ENCODE measurements at regions not wholly inside any gene's neighbourhood (a gene's known extent, or its start where the extent isn't known, plus 50 kb on each side); places are given as distances from the start of the nearest gene placed in this dataset.

DNA sequence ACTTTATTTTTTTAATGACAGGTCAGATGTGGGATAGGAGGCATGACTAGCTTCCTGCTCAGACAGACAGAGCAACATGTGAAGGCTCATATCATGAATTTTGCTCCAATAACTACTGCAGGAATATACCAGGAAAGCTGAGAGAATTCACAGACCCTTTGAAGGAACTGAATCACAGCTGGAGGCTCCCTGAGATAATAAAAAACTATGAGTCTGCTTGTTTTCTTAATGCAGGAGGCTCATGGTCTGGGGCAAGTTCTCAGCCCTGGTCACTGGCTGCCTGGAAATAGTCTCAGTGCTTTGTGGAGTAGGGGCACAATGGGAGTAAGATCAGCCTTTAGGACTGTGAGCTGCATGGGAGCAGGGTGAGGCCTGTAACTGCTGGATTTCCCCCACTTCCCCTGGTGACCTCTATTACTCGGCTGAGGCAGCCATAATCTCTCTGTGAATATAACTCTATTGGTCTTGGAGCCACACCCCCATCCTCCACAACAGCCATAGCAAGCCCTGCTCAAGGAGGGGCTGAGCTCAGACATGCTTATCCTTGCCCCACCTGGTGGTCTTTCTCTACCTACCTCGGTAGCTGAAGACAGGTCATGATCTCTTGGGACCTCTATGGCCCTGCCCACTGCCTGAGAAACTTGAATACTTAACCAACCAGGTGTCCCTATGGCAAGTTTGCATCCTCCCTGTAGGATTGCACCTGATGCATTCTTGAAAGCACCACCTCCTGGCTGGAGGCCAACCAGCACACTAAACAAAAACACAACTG, 281.6 kb upstream of the TMCO5A start:
- H3K27me3 ChIP-seq, result no peaks in the 10 kb centered on the region
- TF ChIP-seq, protein P1, sequence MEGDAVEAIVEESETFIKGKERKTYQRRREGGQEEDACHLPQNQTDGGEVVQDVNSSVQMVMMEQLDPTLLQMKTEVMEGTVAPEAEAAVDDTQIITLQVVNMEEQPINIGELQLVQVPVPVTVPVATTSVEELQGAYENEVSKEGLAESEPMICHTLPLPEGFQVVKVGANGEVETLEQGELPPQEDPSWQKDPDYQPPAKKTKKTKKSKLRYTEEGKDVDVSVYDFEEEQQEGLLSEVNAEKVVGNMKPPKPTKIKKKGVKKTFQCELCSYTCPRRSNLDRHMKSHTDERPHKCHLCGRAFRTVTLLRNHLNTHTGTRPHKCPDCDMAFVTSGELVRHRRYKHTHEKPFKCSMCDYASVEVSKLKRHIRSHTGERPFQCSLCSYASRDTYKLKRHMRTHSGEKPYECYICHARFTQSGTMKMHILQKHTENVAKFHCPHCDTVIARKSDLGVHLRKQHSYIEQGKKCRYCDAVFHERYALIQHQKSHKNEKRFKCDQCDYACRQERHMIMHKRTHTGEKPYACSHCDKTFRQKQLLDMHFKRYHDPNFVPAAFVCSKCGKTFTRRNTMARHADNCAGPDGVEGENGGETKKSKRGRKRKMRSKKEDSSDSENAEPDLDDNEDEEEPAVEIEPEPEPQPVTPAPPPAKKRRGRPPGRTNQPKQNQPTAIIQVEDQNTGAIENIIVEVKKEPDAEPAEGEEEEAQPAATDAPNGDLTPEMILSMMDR (IDR thresholded peaks at IDR 0.05), result no peak
- TF ChIP-seq POLR2A (IDR thresholded peaks at IDR 0.05), result no peak
- no peak for DNase-seq
- no peak overlapping the region for H3K4me3 ChIP-seq
- no peaks in the 10 kb centered on the region for H3K4me1 ChIP-seq
- intact Hi-C loops (cut with DNase I; ENCODE audit: low total_unique reads), result no loop called here
- 71 to 78% methylated on average over 2 of the region's 2 CpGs for WGBS, 2 donors
- no peaks in the 10 kb centered on the region for H3K9me3 ChIP-seq
- H3K36me3 ChIP-seq (ENCODE audit: low read depth, missing control alignments), result no peaks in the 10 kb centered on the region
- no peak overlapping the region for H3K27ac ChIP-seq

GRCh38 chr15:37678124-37678523, 256.3 kb upstream of the TMCO5A start:
- H3K4me1 ChIP-seq, result no peaks in the 10 kb centered on the region
- no peaks in the 10 kb centered on the region for H3K27me3 ChIP-seq
- H3K9me3 ChIP-seq, result no peaks in the 10 kb centered on the region
- 71 to 83% methylated on average over 2 to 3 of the region's 3 CpGs for whole genome bisulfite sequencing, 2 donors
- DNase-seq, result no peak
- H3K27ac ChIP-seq, result no peak overlapping the region
- H3K4me3 ChIP-seq, result no peak overlapping the region
- no peaks in the 10 kb centered on the region for H3K36me3 ChIP-seq (ENCODE audit: low read depth, missing control alignments)
- intact Hi-C loops (cut with DNase I; ENCODE audit: low total_unique reads), result no loop called here
- TF ChIP-seq, protein P1 (IDR thresholded peaks at IDR 0.05), result no peak
- TF ChIP-seq POLR2A (IDR thresholded peaks at IDR 0.05), result no peak

DNA sequence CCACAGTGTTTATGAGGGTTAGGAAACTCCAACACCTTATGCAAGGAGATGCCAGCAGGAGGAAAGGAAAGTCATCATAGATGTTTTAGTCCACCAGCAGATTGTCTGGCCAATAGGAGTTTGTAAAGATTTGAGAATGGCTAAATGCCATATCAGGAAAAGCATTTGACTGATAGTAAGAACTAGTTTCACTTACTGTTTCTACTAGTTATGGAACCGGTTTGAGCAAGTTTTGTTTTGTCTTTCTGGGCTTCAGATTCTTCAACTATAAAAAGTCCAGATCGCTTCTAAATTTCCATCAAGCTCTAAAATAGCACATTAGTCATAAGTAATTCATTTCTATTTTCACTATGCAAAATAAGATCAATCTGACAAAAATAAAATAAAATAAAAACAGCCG, 254.8 kb upstream of the TMCO5A start:
- WGBS, 2 donors, result 89% methylated on average over 3 of the region's 3 CpGs
- TF ChIP-seq, protein P1 (IDR thresholded peaks at IDR 0.05), result no peak
- no peak for TF ChIP-seq POLR2A (IDR thresholded peaks at IDR 0.05)
- no peak overlapping the region for H3K4me3 ChIP-seq
- H3K9me3 ChIP-seq, result no peaks in the 10 kb centered on the region
- H3K36me3 ChIP-seq (ENCODE audit: low read depth, missing control alignments), result no peaks in the 10 kb centered on the region
- intact Hi-C loops (cut with DNase I; ENCODE audit: low total_unique reads), result no loop called here
- H3K27me3 ChIP-seq, result no peaks in the 10 kb centered on the region
- no peak overlapping the region for H3K27ac ChIP-seq
- no peak for DNase-seq
- H3K4me1 ChIP-seq, result no peaks in the 10 kb centered on the region

GRCh38 chr15:37682304-37682703, 252.1 kb upstream of the TMCO5A start:
- TF ChIP-seq, protein P1 (IDR thresholded peaks at IDR 0.05), result no peak
- no peak for TF ChIP-seq POLR2A (IDR thresholded peaks at IDR 0.05)
- Histone ChIP-seq H3K4me3 (no peak overlapping the region), H3K36me3 (ENCODE audit: low read depth, missing control alignments) (no peaks in the 10 kb centered on the region), H3K9me3 (no peaks in the 10 kb centered on the region), H3K27me3 (no peaks in the 10 kb centered on the region), H3K4me1 (no peaks in the 10 kb centered on the region), H3K27ac (no peak overlapping the region)
- WGBS, 2 donors, result 89 to 90% methylated on average over 4 of the region's 4 CpGs
- no peak for DNase-seq
- intact Hi-C loops (cut with DNase I; ENCODE audit: low total_unique reads), result no loop called here

DNA sequence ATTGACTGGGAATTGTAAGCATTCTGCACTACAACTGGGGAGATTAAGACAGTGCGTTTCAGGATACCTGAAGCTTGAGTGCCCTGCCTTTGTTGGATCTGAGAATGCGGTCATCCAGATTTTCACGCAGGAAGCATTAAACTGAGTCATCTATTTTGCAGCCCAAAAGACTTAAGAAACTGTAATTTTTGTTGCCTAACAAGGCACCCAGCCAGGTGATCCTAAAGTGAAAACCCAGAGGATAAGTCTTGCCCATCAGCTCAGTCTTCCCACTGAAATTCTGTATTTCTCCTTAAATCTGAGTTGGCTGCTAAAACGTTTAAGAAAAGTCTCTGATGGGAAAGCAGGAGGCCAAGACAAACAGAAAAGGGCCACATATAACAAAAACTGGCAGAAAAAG, 242.5 kb upstream of the TMCO5A start:
- TF ChIP-seq, protein P1 (IDR thresholded peaks at IDR 0.05), result no peak
- no peak for TF ChIP-seq POLR2A (IDR thresholded peaks at IDR 0.05)
- DNase-seq, result no peak
- H3K36me3 ChIP-seq (ENCODE audit: low read depth, missing control alignments), result no peaks in the 10 kb centered on the region
- no peak overlapping the region for H3K27ac ChIP-seq
- no peaks in the 10 kb centered on the region for H3K27me3 ChIP-seq
- intact Hi-C loops (cut with DNase I; ENCODE audit: low total_unique reads), result no loop called here
- H3K4me1 ChIP-seq, result no peaks in the 10 kb centered on the region
- no peak overlapping the region for H3K4me3 ChIP-seq
- no peaks in the 10 kb centered on the region for H3K9me3 ChIP-seq
- 74 to 79% methylated on average over 4 of the region's 4 CpGs for WGBS, 2 donors

All from testis (tissue), 2 donors.